Breast epithelium (tissue), 3 donors: ENCODE measurements at regions not wholly inside any gene's neighbourhood (a gene's known extent, or its start where the extent isn't known, plus 50 kb on each side); places are given as distances from the start of the nearest gene placed in this dataset.

Experiments used
- CTCF ChIP-seq, 3 donors: fragments of 450-650 bp; IDR thresholded peaks; one replicate each; pipeline ENCODE4 v1.5.1; 2016 to 2017; ENCODE audit warnings: antibody characterized with exemption in 3 of 3, mild to moderate bottlenecking in 3 of 3, moderate library complexity in 3 of 3
- POLR2A ChIP-seq: fragments of 450-650 bp; IDR thresholded peaks from one replicate; pipeline ENCODE4 v1.6.1; 2016; ENCODE audit warnings: antibody characterized with exemption, mild to moderate bottlenecking, moderate library complexity

- TF ChIP-seq CTCF (IDR thresholded peaks at IDR 0.05) (no peak), POLR2A (no peak)
Measured at GRCh38 chr22:47402876-47403525, 640.6 kb downstream of the TBC1D22A start.
